CD4-positive, alpha-beta T cell treated with Interleukin-2 at 100 ng/mL for 4 hours (primary cell): ENCODE measurements at regions not wholly inside any gene's neighbourhood (a gene's known extent, or its start where the extent isn't known, plus 50 kb on each side); places are given as distances from the start of the nearest gene placed in this dataset.

ENCODE experiments used
- DNase-seq: peaks from one replicate; pipeline ENCODE4 v3.0.0-alpha.2; 2020; ENCODE audit warnings: low spot score

DNA sequence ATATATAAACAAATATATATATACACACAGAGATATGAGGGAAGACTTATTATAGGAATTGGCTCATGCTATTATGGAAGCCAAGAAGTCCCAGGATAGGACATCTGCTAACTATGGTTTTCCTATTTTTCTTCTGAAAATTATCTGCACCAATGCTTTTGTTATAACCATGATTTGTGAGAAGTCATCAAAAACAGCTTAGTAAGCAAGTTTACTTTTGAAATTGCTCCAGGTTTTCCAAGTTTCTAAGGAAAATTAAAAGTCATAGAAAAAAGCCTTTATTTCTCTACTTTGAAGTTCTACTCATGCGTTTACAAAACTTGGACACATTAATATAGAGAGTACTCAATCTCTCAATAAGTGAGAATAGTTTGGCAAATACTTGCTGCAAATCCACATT, 213.1 kb downstream of the TRAM1L1 start:
- DNase-seq: no peak

- no peak for DNase-seq
These were observed 214.7 kb downstream of the TRAM1L1 start for GRCh38 chr4:116870686-116871085.

DNA sequence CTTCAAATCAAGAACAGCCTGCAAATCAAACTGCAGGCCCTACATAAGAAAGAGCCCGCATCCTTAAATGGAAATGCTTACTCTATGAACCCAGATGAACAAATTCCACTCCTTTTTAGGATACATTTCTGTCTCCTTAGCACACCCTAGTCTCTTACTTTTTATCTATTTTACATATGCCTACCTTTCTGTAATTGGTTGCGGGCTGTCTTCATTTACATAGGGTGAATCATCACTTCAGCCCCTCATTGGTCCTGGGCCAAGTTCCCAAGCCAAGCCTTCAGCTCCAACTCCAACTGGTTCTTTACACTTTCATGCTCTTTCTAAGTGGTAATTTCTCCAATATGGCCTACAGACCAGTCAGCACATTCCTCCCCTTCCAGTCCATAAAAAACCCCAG, 219.3 kb downstream of the TRAM1L1 start:
- DNase-seq: no peak

DNA sequence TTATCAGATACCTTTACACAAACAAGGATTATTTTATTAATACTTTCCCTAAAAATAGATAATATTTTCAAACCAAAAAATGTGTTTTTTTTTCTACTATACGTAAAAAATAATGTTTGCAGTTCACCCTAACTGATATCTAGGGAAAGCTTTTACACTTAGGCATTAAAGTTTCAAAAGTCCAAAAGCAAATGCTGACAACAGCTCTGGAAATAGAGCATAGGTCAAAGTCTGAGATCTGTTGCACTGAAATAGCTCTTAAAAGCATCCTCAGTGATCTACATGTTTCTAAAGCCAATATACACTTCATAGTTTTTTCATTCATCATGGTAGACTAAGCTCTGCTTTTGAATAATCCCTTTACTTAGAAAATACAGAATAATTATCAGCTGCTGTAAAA, 222.8 kb downstream of the TRAM1L1 start:
- no peak for DNase-seq

DNA sequence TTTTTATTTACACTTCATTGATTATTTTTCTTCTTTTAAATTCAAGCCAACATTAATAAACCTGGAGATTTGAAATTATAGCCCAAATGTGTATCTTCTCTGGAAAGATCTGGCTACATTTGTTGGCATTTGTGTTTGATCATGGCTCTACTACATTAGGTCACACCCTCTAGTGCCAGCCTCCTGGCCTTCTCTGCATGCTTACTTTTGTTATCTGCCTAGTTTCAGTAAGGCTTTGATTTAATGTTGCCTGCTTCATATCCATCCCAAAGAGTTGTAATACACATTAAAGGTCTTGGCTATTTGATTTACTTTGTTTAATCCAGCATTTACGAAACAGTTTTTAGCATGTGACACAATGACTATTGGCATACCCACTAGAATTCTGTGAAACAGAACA, 224.5 kb downstream of the TRAM1L1 start:
- no peak for DNase-seq

GRCh38 chr4:116849620-116850019, 235.8 kb downstream of the TRAM1L1 start:
- no peak for DNase-seq

DNA sequence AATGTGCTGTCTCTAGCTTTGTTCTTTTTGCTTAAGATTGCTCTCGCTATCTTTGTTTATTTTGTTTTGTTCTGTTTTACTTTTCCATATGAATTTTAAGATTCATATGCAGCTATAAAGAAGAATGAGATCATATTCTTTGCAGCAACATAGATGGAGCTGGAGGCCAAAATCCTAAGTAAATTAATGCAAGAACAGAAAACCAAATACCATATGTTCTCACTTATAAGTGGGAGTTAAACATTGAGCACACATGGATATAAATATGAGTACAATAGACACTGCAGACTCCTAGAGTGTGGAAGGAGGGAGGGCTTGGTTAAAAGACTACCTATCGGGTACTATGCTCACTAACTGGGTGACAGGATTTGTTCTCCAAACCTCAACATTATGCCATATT, 237.8 kb downstream of the TRAM1L1 start:
- DNase-seq: no peak

DNA sequence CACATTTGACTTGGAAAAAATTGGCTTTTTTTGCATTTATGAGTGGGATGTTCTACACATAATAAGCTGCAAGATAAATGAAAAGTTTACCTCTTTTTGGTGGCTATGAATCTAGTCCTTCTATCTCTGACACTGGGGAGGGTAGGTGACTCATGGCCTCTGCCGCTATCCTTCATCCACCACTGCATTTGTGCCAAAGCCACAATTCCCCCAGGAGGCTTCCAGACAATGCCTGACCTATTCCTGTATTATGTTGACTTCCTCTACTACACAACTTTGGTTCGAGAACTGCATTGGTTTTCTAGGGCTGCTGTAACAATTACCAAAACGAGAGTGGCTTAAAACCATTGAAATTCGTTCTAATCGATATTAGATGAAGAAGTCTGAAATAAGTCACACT, 245.6 kb downstream of the TRAM1L1 start:
- no peak for DNase-seq

- no peak for DNase-seq
These were observed 246.8 kb downstream of the TRAM1L1 start for GRCh38 chr4:116838609-116839008.

DNA sequence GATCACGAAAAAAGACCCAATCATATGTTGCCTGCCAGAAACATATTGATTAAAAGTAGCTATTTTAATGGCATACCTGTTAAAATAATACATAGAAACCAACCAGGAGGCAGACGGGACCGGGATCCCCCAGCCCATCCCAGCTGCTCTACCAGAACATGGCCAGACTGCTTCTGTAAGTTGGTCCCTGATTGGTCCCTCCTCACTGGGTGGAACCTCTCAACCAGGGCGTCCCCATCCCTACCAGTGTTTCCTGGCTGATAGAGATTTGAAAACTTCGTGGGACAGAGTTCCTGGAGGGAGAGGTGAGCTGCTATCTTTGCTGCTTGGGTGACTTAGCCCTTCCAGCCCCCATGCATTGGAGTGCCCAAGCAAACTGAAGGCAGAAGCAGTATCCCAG, 256.2 kb downstream of the TRAM1L1 start:
- DNase-seq: no peak

GRCh38 chr4:116824172-116824571, 261.2 kb downstream of the TRAM1L1 start:
- DNase-seq: no peak

DNA sequence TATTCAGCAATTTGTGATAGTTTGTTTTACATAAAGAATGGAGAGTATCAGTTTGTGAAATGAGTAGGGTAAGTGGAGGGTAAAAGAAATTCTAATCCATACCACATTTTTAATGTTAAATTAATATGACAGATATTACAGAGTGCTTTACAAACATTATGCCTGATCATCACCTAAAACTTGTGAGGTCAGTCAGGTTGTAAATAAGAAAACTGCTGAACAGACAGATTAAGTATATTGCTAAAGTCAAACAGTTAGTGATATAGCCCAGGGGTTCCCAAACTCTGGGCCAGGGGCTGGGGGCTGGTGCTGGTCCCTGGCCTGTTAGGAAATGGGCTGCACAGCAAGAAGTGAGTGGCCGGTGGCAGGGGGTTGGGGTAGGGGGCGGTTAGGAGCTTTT, 273.6 kb downstream of the TRAM1L1 start:
- DNase-seq: no peak

GRCh38 chr4:116796022-116796421, 289.4 kb downstream of the TRAM1L1 start:
- DNase-seq: no peak

GRCh38 chr4:116788723-116789122, 296.7 kb downstream of the TRAM1L1 start:
- DNase-seq: no peak

- no peak for DNase-seq
These were observed 330.3 kb downstream of the TRAM1L1 start for GRCh38 chr4:116755051-116755450.

DNA sequence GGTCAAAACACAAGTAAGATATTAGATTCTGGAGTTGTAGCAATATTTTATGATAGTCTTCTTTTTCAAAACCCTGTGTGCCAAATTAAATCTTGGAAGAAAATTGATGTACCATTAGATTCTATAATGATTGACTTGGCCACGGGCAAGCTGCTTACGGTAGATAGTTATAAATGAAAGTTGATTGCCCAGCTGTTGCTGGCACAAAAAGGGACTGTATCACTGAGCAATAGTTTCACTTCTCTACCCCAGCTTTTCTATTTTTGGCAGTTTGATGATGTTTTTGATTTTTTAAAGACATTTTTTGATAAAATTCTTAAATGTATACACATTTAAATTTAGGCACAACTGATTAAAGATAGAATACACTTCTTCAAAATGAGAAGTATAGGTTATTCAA, 333.3 kb downstream of the TRAM1L1 start:
- DNase-seq: no peak

DNA sequence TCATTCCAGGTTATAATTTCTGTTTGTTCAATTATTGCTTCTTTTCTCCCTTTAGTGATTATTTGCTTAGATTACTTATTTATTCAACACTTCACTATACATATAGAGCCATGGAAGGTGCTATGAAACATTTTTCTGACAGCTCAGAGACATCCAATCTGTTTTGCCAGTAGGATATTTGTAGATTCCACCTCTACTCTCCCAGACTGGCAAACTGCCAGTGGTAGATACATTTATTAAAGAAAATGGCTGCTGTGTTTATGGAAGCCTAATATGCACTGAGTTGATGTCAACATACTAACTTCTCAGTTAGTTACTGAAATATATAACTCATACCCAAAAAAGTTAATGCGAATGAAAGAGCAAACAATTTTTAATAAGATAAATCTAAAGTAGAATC, 348.6 kb downstream of the TRAM1L1 start:
- DNase-seq: no peak

- no peak for DNase-seq
These were observed 351.2 kb downstream of the TRAM1L1 start for GRCh38 chr4:116734178-116734577.

GRCh38 chr4:116733370-116733769, 352.0 kb downstream of the TRAM1L1 start:
- DNase-seq: no peak

DNA sequence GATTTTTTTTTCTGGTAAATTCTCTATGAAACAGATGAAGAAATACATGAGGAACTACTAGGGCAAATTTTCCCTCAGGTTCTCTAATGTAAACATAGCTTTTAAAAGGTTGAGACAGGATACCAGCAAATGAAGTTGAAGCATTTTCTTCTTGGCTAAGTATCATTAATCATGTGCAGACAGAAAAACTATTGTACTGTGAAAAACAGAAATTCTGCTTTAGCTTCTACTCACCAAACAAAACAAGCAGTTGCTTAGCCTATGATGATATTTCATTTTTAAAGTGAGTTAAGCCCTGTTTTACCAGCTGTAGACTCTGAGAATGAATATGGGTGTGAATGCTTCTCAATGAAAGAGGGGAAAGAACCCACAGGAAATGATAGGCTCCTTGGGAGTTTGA, 358.9 kb downstream of the TRAM1L1 start:
- DNase-seq: no peak

DNA sequence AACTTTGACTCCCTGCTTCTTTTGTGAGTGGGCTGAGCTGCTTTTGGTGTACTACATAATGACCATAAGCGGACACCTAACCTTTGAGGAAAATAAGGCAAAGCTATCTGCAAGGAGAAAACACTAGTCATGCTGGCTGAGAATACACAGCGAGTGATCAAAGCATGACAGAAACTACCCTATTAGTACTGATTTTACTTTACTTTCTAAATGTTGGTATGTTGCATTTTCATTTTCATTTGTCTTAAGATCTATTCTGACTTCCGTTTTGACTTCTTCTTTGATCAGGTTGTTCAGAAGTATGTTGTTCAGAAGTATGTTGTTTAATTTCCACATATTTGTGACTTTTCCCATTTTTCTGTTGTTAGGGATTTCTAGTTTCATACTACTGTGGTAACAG, 361.1 kb downstream of the TRAM1L1 start:
- no peak for DNase-seq

DNA sequence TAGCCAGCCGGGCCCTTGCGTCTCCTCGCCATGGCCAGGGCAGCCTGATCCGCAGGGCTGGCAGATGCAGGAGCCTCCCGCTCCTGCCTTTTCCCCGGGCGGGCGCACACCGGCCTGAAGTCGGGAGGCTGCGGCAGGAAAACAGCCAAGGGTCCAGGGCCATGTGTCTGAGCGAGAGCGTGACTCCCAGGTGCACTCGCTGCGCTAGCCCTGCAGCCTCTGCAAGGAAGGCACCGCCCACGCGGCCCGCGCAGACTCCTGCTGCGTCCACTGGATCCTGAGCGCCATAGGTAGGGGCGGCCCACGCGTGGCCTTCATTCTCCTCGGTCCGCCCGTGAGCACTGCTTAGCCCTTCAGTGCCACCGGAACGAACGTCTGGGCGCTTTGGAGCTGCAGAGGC, 379.9 kb downstream of the TRAM1L1 start:
- no peak for DNase-seq

DNA sequence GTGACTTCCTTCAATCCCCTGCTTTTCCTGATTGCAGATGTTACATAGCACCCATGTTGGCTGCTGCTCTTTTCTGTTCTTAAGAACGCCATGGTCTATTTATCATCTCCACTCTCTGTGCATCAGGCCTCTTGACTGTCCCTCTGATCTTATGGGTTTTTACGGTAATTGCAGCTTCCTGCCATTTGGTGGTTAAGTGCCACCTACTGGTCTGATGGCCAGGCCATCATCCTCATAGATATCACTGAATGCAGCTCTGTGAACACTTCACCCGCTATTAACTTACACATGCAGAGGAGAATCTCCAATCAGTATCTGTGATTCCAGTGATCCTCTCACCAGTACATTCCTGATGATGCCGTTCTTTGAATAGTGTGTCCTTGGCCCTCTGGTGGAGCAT, 382.4 kb downstream of the TRAM1L1 start:
- no peak for DNase-seq

GRCh38 chr4:116688536-116688935, 396.8 kb downstream of the TRAM1L1 start:
- DNase-seq: no peak

GRCh38 chr4:116668190-116668589, 417.2 kb downstream of the TRAM1L1 start:
- no peak for DNase-seq
